IMR-90 (cell line): ENCODE measurements at regions not wholly inside any gene's neighbourhood (a gene's known extent, or its start where the extent isn't known, plus 50 kb on each side); places are given as distances from the start of the nearest gene placed in this dataset.

Experiments used
- ATAC-seq: fragments of 200-7000 bp; cut with Tn5 transposase; 2 replicates; pipeline ENCODE4 v1.9.1; 2020; ENCODE audit warnings: low read depth, mild to moderate bottlenecking, moderate library complexity
- BruUV-seq: library from RNA; stranded (reverse); fragments of 400-500 nt; replicated peaks from 2 replicates; lab custom pipeline; 2021; lab: Mats Ljungman, UMichigan
- CTCF ChIA-PET: fragments of 300-600 bp; formaldehyde crosslinking; extraction: SDS; loops from one replicate; lab custom pipeline; 2021; ENCODE audit warnings: antibody characterized with exemption; lab: Yijun Ruan, JAX
- POLR2A ChIA-PET: fragments of 300-600 bp; sonication (Branson Sonifier 250); formaldehyde crosslinking; loops from one replicate; lab custom pipeline; 2022; ENCODE audit warnings: antibody characterized with exemption; ENCODE audit not compliant: unreplicated experiment; lab: Charles Lee
- DNase-seq: peaks from one replicate; pipeline ENCODE4 v3.0.0; 2013
- H2AFZ ChIP-seq: replicated peaks from 2 replicates; pipeline ENCODE3; 2013; ENCODE audit warnings: low read length, mild to moderate bottlenecking; ENCODE audit not compliant: poor library complexity
- H2AK5ac ChIP-seq: 2 replicates; pipeline ENCODE4 v1.6.1; 2013; ENCODE audit warnings: low read depth, low read length, inconsistent platforms
- H2AK9ac ChIP-seq: replicated peaks from 2 replicates; pipeline ENCODE3; 2013; ENCODE audit warnings: mild to moderate bottlenecking, low read depth, low read length, moderate library complexity; ENCODE audit not compliant: poor library complexity
- H2BK120ac ChIP-seq: 2 replicates; pipeline ENCODE4 v1.6.1; 2013; ENCODE audit warnings: low read depth, low read length, inconsistent platforms
- H2BK15ac ChIP-seq: 3 replicates; pipeline ENCODE4 v1.6.1; 2013; ENCODE audit warnings: low read depth, low read length, inconsistent platforms
- H2BK20ac ChIP-seq: 2 replicates; pipeline ENCODE4 v1.6.1; 2013; ENCODE audit warnings: low read depth, mild to moderate bottlenecking, inconsistent platforms, low read length, moderate library complexity
- H2BK5ac ChIP-seq: 2 replicates; pipeline ENCODE4 v1.6.1; 2013; ENCODE audit warnings: mild to moderate bottlenecking, low read depth, low read length, inconsistent platforms; ENCODE audit not compliant: poor library complexity, severe bottlenecking
- H3K14ac ChIP-seq: replicated peaks from 2 replicates; pipeline ENCODE4 v1.6.1; 2013; ENCODE audit warnings: low read depth, low read length, inconsistent platforms
- H3K18ac ChIP-seq: 2 replicates; pipeline ENCODE4 v1.6.1; 2013; ENCODE audit warnings: low read depth, low read length, control low read depth
- H3K23ac ChIP-seq: 2 replicates; pipeline ENCODE4 v1.6.1; 2013; ENCODE audit warnings: low read depth, low read length, inconsistent platforms
- H3K27ac ChIP-seq: 2 replicates; pipeline ENCODE4 v1.5.1; 2013; ENCODE audit warnings: mild to moderate bottlenecking, control low read depth, low read length; ENCODE audit not compliant: insufficient read depth
- H3K27me3 ChIP-seq: 2 replicates; pipeline ENCODE4 v1.6.1; 2013; ENCODE audit warnings: low read length; ENCODE audit not compliant: control insufficient read depth, insufficient read depth
- H3K36me3 ChIP-seq: 2 replicates; pipeline ENCODE4 v1.6.1; 2013; ENCODE audit warnings: low read length, mixed read lengths; ENCODE audit not compliant: control insufficient read depth, insufficient read depth
- H3K4ac ChIP-seq: 2 replicates; pipeline ENCODE4 v1.6.1; 2013; ENCODE audit warnings: low read depth, low read length, inconsistent platforms
- H3K4me1 ChIP-seq: 2 replicates; pipeline ENCODE4 v1.6.1; 2013; ENCODE audit warnings: low read length, mixed read lengths; ENCODE audit not compliant: control insufficient read depth, insufficient read depth
- H3K4me2 ChIP-seq: 2 replicates; pipeline ENCODE4 v1.6.1; 2013; ENCODE audit warnings: low read depth, mild to moderate bottlenecking, control low read depth, low read length, moderate library complexity
- H3K4me3 ChIP-seq: 2 replicates; pipeline ENCODE4 v1.5.1; 2013; ENCODE audit warnings: low read depth, mild to moderate bottlenecking, control low read depth, low read length, moderate library complexity; ENCODE audit not compliant: insufficient read depth
- H3K56ac ChIP-seq: 2 replicates; pipeline ENCODE4 v1.6.1; 2013; ENCODE audit warnings: low read length, inconsistent platforms; ENCODE audit not compliant: insufficient read depth; ENCODE audit errors: extremely low read depth
- H3K79me1 ChIP-seq, 2 experiments: 2 replicates each; pipeline ENCODE4 v1.6.1; 2013; ENCODE audit warnings: low read length in 2 of 2, inconsistent platforms in 1 of 2, low read depth in 1 of 2
- H3K9ac ChIP-seq: 2 replicates; pipeline ENCODE4 v1.6.1; 2013; ENCODE audit warnings: low read depth, low read length, control low read depth
- H3K9me1 ChIP-seq: 2 replicates; pipeline ENCODE4 v1.6.1; 2013; ENCODE audit warnings: low read length, inconsistent platforms; ENCODE audit not compliant: insufficient read depth
- H3K9me3 ChIP-seq: 2 replicates; pipeline ENCODE4 v1.6.1; 2013; ENCODE audit warnings: low read length; ENCODE audit not compliant: control insufficient read depth, insufficient read depth
- H4K20me1 ChIP-seq: 2 replicates; pipeline ENCODE4 v1.6.1; 2013; ENCODE audit warnings: low read length, inconsistent platforms; ENCODE audit not compliant: insufficient read depth
- H4K5ac ChIP-seq: 2 replicates; pipeline ENCODE4 v1.6.1; 2013; ENCODE audit warnings: mild to moderate bottlenecking, low read depth, low read length, control low read depth
- H4K8ac ChIP-seq, 2 experiments: 2 replicates each; pipeline ENCODE4 v1.6.1; 2013; ENCODE audit warnings: low read depth in 2 of 2, low read length in 2 of 2, control low read depth in 1 of 2, inconsistent platforms in 1 of 2
- H4K91ac ChIP-seq: 2 replicates; pipeline ENCODE4 v1.6.1; 2013; ENCODE audit warnings: low read depth, low read length, inconsistent platforms; ENCODE audit not compliant: insufficient read depth
- CTCF ChIP-seq: conservative IDR thresholded peaks from 2 replicates; pipeline ENCODE4 v1.5.1; 2012; ENCODE audit warnings: mild to moderate bottlenecking, low read depth, low read length, improper control_type of control experiment
- FOS ChIP-seq: fragments of 150-350 bp; IDR thresholded peaks from 2 replicates; pipeline ENCODE4 v1.6.1; 2016; ENCODE audit warnings: low read depth, low read length
- MAZ ChIP-seq: IDR thresholded peaks from 2 replicates; pipeline ENCODE4 v1.6.1; 2012; ENCODE audit warnings: low read depth, mild to moderate bottlenecking, low read length, improper control_type of control experiment, moderate library complexity, borderline replicate concordance
- MXI1 ChIP-seq: IDR thresholded peaks from 2 replicates; pipeline ENCODE4 v1.6.1; 2012; ENCODE audit warnings: low read depth, mild to moderate bottlenecking, low read length, moderate library complexity, borderline replicate concordance
- NFE2L2 ChIP-seq: fragments of 150-350 bp; IDR thresholded peaks from 2 replicates; pipeline ENCODE4 v1.6.1; 2016; ENCODE audit warnings: low read depth, mild to moderate bottlenecking, low read length
- POLR2A ChIP-seq: IDR thresholded peaks from 2 replicates; pipeline ENCODE4 v1.6.1; 2012; ENCODE audit warnings: mild to moderate bottlenecking, low read depth, low read length
- RCOR1 ChIP-seq: IDR thresholded peaks from 2 replicates; pipeline ENCODE4 v1.6.1; 2012; ENCODE audit warnings: mild to moderate bottlenecking, low read length, improper control_type of control experiment; ENCODE audit not compliant: insufficient replicate concordance
- RFX5 ChIP-seq: IDR thresholded peaks from 2 replicates; pipeline ENCODE4 v1.8.0; 2012; ENCODE audit warnings: low read depth, mild to moderate bottlenecking, low read length, moderate library complexity
- WGBS, 2 experiments: methylation state at CpG; one replicate each; pipeline versions ENCODE4 v1.1.5 to v1.1.7; 2013; ENCODE audit warnings: missing lambda C conversion rate in 2 of 2; ENCODE audit not compliant: insufficient read length in 1 of 2; ENCODE audit errors: extremely low coverage in 2 of 2; 5-methylcytosine and 5-hydroxymethylcytosine counted together
- dilution Hi-C: fragments of 300-500 bp; cut with HindIII; formaldehyde crosslinking; loops from one replicate; pipeline ENCODE4 v1.14.3; 2018; ENCODE audit warnings: low sequenced_read_pairs; ENCODE audit not compliant: unreplicated experiment
- in situ Hi-C: fragments of 300-500 bp; cut with MboI; formaldehyde crosslinking; loops from 3 replicates; pipeline ENCODE4 v1.14.3; 2019; ENCODE audit warnings: low sequenced_read_pairs, inconsistent platforms, mixed read lengths
- intact Hi-C: fragments of 100-400 bp; cut with micrococcal nuclease; formaldehyde crosslinking; loops from 2 replicates; pipeline ENCODE4 v1.10.0; 2022
- TF ChIP-seq, protein P1 (sequence below): fragments of 150-350 bp; IDR thresholded peaks from 2 replicates; pipeline ENCODE4 v1.6.1; 2016; ENCODE audit warnings: low read depth, mild to moderate bottlenecking, low read length, moderate library complexity, borderline replicate concordance

- Histone ChIP-seq H4K91ac (no peak overlapping the region), H2AFZ (no peak overlapping the region), H3K4me1 (peaks cover 6% of the 10 kb centered on the region), H3K14ac (0 out of 2 replicates have a peak overlapping the region, but pooled peaks have one; percentile 4), H3K4me3 (no peak overlapping the region), H3K9ac (no peak overlapping the region), H2AK5ac (no peak overlapping the region), H2BK5ac (no peak overlapping the region), H2AK9ac (no peak overlapping the region), H3K27ac (no peak overlapping the region), H3K18ac (no peak overlapping the region), H4K8ac (no peak overlapping the region), H3K27me3 (no peaks in the 10 kb centered on the region), H4K5ac (no peak overlapping the region), H2BK120ac (no peak overlapping the region; the same call in 1 of the 2 replicates), H3K56ac (no peak overlapping the region), H3K79me1 (no peaks in the 10 kb centered on the region), H3K9me1 (peaks cover 12% of the 10 kb centered on the region), H3K23ac (no peak overlapping the region), H3K4me2 (no peak overlapping the region), H3K4ac (no peak overlapping the region), H2BK20ac (no peak overlapping the region), H2BK15ac (no peak overlapping the region), H3K9me3 (no peaks in the 10 kb centered on the region), H4K20me1 (no peaks in the 10 kb centered on the region), H3K36me3 (no peaks in the 10 kb centered on the region)
- WGBS, 2 experiments: no CpG with 5 or more reads among the region's 2 CpGs
- CTCF ChIA-PET: no interaction called here
- BruUV-seq: no TSS peak
- in situ Hi-C loops: no loop called here
- DNase-seq: no peak
- no peak for ATAC-seq
- TF ChIP-seq RCOR1 (no peak), RFX5 (no peak), CTCF (no peak), FOS (no peak), MXI1 (no peak), NFE2L2 (no peak), POLR2A (no peak), MAZ (no peak)
- TF ChIP-seq, protein P1, sequence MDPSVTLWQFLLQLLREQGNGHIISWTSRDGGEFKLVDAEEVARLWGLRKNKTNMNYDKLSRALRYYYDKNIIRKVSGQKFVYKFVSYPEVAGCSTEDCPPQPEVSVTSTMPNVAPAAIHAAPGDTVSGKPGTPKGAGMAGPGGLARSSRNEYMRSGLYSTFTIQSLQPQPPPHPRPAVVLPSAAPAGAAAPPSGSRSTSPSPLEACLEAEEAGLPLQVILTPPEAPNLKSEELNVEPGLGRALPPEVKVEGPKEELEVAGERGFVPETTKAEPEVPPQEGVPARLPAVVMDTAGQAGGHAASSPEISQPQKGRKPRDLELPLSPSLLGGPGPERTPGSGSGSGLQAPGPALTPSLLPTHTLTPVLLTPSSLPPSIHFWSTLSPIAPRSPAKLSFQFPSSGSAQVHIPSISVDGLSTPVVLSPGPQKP: no peak
- POLR2A ChIA-PET: no interaction called here
- dilution Hi-C loops: no loop called here
- intact Hi-C loops: no loop called here
Measured at GRCh38 chr6:2378046-2378657, 132.7 kb upstream of the GMDS start.
